GM21576 (cell line): ENCODE measurements at regions not wholly inside any gene's neighbourhood (a gene's known extent, or its start where the extent isn't known, plus 50 kb on each side); places are given as distances from the start of the nearest gene placed in this dataset.

Experiments
- ATAC-seq: cut with Tn5 transposase; IDR thresholded peaks from one replicate; pipeline ENCODE4 v1.9.1; 2021; ENCODE audit warnings: mild to moderate bottlenecking, moderate library complexity; ENCODE audit not compliant: unreplicated experiment

- no peak for ATAC-seq
Measured at GRCh38 chr1:82219841-82220240, 419.1 kb downstream of the ADGRL2 start.

DNA sequence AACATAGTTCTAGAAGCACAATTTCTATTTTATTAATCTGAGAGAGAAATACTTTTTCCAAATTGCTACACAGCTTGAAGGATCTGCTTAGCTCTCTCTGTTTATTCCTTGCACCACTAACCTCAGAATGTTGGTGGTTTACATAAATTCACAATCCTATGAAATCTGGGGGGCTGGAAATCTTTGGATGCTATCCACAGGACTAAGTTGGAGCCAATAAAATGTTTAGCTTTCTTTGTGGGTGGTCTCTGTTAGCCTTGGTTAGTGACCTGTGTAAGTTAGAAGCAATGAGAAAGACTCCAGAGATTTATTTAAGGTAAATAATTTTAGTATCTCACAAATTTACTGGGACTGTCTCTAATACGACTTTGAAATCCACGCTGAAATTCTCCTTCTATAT is 418.1 kb downstream of the ADGRL2 start:
- ATAC-seq = no peak

DNA sequence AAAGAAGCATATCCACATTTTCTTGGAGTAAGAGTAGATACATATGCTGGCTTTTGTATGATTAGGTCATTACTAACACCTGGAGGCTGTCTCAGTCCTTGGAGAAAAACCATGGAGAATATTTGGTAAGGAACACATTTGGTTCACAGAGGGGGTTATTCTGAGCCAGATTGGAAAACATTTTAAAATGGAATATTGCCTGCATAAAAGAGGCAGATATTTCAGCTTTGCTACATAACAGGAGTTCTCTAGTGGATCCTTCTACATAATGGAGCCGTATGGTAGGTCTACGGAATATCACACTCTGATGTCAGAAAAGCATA is 415.1 kb downstream of the ADGRL2 start:
- no peak for ATAC-seq

DNA sequence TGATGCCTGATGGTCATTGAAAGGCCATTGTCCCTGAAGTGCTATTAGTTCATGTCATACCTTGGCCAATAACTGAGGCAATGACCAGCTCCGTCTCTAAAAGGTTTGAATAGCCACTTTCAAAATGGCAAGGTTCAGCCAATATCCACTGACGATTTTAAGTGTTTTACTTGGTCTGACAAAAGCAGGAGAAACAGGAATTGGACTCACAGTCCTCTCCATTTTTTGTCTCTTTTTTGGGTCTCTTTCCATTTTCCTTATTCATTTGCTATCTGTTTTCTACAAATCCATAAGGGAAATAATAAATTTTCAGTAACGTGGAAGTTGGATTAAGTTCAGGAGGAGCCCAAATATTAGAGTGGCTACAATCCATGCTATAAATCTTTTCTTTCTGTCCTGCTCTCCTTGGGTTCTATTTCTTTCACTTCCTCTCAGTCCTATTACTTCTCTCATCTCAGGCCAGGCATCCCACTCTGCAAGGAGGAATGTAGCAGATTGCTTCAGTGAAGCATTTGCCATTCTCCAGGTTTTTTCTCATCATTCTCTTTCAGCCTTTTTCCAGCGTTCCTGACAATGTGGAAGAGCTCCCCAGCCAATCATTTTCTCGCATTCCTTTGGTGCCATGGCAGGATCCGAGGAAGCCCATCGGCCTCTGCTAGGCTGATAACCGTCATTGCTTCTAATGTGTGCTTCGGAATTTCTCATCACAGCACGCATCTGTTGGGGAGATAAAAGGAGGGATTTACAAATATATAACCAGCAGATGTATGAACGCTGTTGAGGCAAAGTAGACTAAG is 414.5 kb downstream of the ADGRL2 start:
- no peak for ATAC-seq

DNA sequence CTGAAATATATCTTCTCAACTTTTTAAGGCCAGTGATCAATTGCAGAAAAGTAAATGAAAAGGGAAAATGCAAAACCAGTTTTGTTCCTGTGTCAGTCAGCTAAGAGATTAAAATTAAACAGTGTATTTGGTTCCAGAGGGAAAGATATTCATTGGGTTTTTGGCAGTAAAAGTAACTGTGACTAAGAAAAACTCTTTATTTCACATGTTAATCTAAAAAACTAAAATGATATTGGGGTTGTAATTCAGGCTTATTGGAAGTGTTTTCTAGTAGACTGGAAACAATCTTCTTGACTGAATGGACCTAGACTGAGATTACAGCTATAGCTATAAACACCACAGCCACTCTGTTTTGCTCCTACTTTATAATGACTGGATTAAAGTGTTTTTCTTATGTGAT is 413.9 kb downstream of the ADGRL2 start:
- ATAC-seq = no peak

GRCh38 chr1:82197606-82198005 is 396.9 kb downstream of the ADGRL2 start:
- ATAC-seq = no peak

DNA sequence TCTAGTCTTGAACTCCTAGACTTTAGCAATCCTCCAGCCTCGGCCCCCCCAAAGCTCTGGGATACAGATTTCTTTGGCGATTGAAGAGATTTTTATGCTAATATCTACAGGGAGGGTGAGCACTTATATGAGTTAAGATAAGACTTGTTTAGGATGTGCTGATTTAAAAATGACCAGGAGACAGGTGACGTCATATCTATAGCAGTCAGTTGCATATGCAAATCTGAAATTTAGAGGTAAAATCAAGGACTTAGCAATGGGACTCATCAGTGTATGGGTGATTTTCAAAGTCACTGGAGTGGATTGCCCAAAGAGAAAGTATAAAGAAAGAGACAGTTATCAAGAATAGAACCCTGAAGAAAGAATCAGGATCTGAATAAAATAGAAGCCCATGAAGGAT is 394.5 kb downstream of the ADGRL2 start:
- ATAC-seq = no peak

DNA sequence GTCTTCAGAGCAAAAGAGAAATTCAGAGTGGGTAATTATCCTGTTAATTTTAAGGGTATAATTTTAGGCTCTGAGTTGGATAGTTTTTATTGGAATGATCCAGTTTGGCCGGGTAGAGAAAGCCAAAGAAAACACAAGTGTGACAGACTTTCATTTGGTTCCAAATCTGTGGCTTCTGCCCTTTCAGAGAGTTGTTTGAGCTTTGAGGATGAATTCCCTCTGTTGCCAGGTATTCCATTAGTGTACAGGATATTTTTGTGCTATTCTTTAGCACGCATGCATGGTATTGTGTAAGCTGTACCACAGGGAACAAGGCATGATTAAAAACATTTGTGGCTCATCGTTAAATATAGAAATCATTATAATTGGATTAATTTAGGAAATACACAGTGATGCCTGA is 384.4 kb downstream of the ADGRL2 start:
- no peak for ATAC-seq

DNA sequence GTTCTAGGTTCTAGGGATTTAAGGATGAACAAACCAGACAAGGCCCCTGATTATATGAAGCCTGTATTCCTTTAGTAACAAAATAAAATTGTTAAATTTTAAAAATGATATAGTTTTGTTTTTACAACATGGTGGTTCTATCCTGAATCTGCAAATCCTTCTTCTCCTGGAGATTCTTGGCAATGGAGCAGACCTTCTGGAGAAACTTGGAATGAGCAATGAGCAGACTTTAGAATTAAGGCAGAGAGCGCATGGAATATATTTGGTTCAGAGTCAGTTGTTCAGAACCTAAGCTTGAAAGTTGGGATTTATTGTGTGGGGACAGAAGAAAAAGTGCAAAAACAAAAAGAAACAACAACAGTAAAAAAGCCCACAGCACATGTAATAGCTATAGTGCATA is 381.1 kb downstream of the ADGRL2 start:
- no peak for ATAC-seq

DNA sequence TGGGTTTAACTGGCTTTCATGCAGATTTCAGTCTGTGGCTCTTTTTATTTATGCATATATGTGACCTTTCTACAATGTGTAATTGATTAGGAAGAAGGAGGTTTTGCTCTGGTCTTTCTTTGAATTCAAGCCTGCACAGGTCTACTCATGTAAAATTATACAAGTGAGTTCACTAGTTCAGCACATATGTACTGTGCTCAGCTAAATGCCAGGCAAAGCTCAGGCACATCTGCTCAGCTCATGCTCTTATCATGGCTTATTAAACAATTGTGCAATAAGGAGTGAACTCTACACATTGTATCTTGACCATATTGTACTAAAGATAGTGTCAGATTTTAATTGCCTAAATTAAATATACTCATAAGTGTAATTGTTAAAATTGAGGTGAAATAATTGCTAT is 378.4 kb downstream of the ADGRL2 start:
- no peak for ATAC-seq

DNA sequence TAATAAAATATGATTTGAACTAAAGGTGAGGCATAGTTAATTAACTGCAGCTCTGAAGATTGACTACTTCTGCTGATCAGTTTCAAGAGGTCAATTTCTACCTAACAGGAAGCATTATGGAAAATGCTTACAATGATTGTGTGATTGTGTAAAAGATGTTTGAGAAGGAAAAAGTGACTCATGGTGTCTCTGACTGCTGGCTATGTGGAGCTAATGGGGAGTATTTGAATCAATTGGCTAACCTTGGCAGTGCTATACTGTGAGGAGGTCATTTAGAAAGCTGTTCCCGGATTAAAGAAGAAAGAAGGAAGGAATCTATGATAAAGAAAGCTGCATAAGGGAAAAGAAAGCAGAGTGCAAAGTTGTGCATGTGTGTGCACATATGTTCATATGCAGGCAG is 376.5 kb downstream of the ADGRL2 start:
- no peak for ATAC-seq

- no peak for ATAC-seq
Measured at GRCh38 chr1:82171955-82172354, 371.2 kb downstream of the ADGRL2 start.

GRCh38 chr1:82168482-82168881 is 367.7 kb downstream of the ADGRL2 start:
- ATAC-seq = no peak

DNA sequence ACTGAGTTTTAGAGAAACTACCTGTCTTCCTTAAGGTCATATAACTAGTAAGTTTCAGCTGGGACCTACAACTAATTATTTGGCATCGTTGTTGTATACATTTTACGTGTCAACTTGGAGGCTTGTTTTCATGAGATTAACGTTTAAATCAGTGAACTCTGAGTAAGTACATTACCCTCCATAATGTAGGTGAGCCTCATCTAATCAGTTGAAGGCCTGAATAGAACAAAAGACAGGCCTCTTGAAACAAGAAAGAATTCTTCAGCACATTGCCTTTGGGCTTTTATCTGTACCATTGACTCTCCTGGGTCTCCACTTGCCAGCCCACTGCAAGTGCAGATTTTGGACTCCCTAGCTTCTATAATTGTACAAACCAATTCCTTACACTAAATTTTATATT is 364.6 kb downstream of the ADGRL2 start:
- ATAC-seq = no peak

DNA sequence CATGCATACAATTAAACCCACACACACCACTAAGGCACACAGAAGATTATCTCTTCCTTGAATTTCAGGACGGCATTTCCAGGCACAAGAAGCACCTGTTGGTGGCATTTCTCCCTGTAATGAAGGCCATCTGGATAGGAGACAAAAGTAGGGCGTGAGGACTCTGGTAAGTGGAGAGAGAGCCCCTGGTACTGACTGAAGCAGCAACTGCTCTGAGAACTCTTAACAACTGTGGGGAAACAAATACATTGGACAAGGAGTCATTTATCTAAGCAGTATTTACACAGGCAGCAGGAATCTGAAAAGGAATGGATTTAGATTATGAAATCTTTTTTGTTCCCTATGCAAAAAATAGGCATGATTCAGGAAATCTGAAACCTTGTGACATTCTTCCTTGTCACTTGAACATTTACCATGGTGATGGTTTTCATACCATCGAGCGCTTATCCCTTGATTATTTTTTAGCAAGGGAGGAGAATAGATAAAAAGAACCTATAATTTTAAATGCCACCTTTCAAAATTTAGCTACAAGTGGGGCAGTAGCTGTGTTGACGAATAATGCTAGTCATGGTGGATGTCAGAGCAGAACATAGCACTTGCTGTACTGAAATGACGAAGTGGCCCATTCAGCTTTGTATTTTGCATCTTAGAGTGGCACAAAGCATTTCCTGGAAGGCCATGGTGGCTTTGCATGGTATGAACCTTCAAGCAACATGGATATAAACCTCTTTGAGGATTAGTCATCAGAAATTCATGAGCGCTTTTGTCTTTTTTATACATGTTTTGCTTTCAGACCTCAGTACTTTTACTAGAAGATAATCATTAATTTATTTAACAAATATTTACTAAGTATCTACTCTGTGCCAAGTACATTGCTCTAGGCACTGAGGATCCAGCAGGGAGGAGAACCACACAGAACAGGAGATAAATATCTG is 362.0 kb downstream of the ADGRL2 start:
- ATAC-seq = no peak

DNA sequence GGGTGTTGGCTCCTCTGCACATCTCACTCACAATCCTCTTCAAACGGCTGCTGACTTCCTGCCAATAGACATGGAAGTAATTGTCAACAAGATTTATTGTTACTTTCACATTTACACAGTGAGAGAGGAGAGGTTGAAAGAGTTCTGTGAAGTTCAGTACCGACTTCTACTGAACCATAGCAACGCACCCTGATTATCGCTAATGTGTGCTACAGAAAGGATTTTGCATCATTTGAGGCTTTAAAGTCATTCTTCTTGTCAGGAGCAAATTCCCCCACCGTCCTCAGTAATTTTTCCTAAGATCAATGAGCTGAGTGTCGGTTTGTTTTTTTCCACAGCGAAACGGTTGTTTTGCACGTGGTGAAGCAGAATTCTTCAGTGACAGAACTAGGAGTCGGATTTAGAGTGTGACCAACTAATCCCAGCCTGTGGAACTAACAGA is 361.0 kb downstream of the ADGRL2 start:
- ATAC-seq = no peak

GRCh38 chr1:82160903-82161302 is 360.2 kb downstream of the ADGRL2 start:
- no peak for ATAC-seq

DNA sequence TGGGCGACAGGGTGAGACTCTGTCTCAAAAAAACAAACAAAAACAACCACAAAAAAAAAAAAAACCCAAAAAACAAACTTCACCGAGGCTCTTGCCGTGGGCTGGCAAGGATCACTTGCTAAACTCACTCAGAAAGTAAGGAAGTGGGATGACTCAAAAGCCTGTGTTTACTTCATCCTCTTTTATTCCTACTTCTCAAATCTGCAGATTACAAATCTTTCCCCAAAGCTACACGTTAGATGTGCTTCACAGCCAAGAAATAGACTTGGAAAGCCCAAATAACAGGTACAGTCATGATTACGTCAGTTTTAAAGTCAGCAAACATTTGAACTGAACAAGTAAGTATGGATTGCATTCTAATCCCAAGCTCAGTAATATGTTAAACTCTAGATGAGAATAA is 359.3 kb downstream of the ADGRL2 start:
- ATAC-seq = no peak

DNA sequence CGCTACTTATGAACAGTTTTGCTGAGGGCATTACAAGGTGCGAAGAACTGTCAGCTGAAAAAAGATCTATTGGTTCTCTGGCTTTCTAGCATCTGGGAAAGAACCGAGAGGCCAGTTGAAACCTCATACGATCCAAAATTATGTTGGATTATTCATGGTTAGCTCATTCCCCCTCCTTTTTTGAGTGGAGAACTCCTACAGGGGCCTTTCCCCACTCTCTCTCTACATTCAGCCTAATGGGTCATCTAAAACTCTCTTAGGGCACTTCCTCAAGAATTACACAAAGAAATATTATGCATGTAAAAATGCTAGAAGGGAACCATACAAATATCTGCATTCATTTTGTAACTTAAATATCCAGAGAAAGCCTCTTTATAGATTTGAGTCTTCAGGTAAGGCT is 358.2 kb downstream of the ADGRL2 start:
- ATAC-seq = no peak

GRCh38 chr1:82154219-82154970 is 353.7 kb downstream of the ADGRL2 start:
- ATAC-seq = no peak

GRCh38 chr1:82153752-82154151 is 353.0 kb downstream of the ADGRL2 start:
- no peak for ATAC-seq

DNA sequence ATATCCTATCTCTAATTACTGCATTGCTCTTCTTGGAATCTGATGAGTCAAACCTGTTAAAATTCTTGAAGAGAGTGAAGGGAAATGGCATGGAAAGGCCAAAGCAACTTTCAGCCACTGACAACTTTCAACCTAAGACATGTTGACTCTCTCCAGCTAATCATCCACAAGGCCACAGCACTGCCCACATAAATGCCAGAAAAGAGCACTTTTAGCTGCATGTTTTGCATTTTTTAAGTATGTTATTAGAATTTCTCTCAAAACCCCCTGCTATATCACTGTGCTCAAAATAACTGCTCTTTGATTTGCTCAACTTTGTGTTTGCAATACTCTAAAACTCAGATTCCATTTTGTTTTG is 352.5 kb downstream of the ADGRL2 start:
- peak; percentile 30 for ATAC-seq
